HG02840 (cell line): ENCODE measurements at regions not wholly inside any gene's neighbourhood (a gene's known extent, or its start where the extent isn't known, plus 50 kb on each side); places are given as distances from the start of the nearest gene placed in this dataset.

Experiments
- ATAC-seq: cut with Tn5 transposase; IDR thresholded peaks from one replicate; pipeline ENCODE4 v1.9.1; 2021; ENCODE audit warnings: mild to moderate bottlenecking, moderate library complexity, moderate number of reproducible peaks; ENCODE audit not compliant: unreplicated experiment, low FRiP score

DNA sequence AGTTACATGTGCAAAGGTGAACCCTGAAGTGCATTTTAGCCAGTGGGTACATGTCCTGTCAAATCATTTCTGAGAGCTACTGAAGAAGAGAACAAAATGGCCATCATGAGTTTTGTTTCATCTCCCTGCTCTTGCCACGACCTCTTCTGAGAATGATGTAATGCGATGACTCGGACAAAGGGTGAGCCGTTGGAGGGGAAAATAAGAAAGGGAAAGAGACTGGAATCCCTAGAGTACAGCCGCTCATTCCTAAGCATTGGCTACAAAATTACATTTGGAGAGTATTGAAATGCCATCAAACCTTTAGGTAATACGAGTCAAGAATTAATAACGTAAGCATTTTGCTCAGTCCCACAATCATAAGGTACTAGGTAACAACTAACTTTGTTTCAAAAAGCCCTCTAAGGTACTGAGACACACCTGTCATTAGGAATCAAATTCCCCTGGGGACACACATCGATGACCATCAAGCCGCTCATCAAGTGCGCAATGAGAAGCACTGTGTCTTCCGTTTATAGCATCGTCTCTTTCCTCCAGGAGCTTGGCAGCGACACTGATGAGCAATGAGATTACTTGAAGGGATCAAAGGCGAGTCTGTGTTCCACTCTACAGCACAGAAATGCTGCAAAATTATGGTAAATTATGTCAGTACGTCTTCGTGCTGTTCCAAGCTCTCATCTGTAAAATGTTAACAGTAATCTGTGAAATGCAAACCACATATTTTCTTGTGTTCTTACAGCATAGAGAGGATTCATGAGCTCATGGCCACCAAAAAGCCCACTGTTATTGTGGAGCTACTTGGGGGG, 97.3 kb upstream of the PIEZO2 start:
- ATAC-seq: no peak

- ATAC-seq: no peak
Measured at GRCh38 chr18:11245879-11246278, 96.5 kb upstream of the PIEZO2 start.

- no peak for ATAC-seq
Measured at GRCh38 chr18:11237484-11237883, 88.1 kb upstream of the PIEZO2 start.

- ATAC-seq: no peak
Measured at GRCh38 chr18:11237066-11237465, 87.7 kb upstream of the PIEZO2 start.

GRCh38 chr18:11224153-11224552, 74.8 kb upstream of the PIEZO2 start:
- no peak for ATAC-seq

- ATAC-seq: no peak
Measured at GRCh38 chr18:11219571-11219970, 70.2 kb upstream of the PIEZO2 start.

DNA sequence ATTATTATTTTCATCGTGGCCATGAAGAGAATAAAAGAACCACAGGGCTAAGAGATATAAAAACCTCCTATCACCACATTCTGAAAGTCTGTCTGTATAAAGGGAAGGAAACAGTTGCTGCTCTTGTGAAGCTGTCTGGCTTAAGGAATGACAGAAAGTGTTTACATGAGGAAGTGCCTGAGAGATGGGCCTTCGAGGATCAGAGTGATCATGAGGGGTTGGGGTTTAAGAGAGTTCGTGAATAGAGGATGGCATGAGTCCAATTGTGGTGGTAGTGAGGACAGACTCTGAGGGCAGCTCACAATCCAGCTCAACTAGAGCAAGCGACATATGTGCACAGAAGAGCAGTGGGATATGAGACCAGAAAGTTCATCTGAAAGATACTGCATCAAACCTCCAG, 65.8 kb upstream of the PIEZO2 start:
- ATAC-seq: no peak

DNA sequence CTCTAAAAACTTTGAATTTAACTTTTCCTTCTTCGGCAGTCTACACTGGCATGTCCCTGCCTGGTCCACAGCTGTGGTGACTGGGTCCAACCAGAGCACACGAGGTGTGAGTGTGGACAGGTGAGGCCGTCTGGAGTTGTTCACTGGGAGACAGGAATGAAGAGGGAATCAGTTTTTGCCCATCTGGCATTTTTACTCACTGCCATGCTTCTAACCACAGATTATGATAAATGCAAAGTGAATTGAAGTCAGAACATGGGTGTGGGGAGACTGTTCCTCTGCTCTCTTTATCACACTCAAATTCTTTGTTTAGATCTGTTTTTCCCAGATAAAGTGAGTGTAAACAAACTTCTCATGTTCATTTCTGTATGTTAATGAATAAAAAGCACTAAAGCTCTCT, 54.7 kb upstream of the PIEZO2 start:
- no peak for ATAC-seq

- no peak for ATAC-seq
Measured at GRCh38 chr18:11199477-11199876, 50.1 kb upstream of the PIEZO2 start.
